ENCODE measurements at regions not wholly inside any gene's neighbourhood (a gene's known extent, or its start where the extent isn't known, plus 50 kb on each side); places are given as distances from the start of the nearest gene placed in this dataset.
"Not testable (repeated sequence)": the region's sequence is repeated elsewhere in the genome, so short reads cannot be mapped to it uniquely, and the experiment has no call there.

- DNase-seq (ENCODE audit: low spot score) = no peak
- H3K27ac ChIP-seq = no peak overlapping the region
- H3K4me3 ChIP-seq = no peak overlapping the region
- TF ChIP-seq CTCF (IDR thresholded peaks at IDR 0.05) = no peak
These were observed 186.7 kb downstream of the C9orf50 start for GRCh38 chr9:129434187-129434586.

GRCh38 chr9:129432297-129433154 is 188.4 kb downstream of the C9orf50 start:
- no peak overlapping the region for H3K4me3 ChIP-seq
- DNase-seq (ENCODE audit: low spot score) = no peak
- H3K27ac ChIP-seq = peak overlapping the region; percentile 46 to 54
- no peak for TF ChIP-seq CTCF (IDR thresholded peaks at IDR 0.05)

GRCh38 chr9:129430940-129431643 is 189.8 kb downstream of the C9orf50 start:
- Histone ChIP-seq H3K4me3 (no peak overlapping the region), H3K27ac (no peak overlapping the region)
- TF ChIP-seq CTCF (IDR thresholded peaks at IDR 0.05) = no peak
- DNase-seq (ENCODE audit: low spot score) = no peak

GRCh38 chr9:129428864-129429577 is 191.9 kb downstream of the C9orf50 start:
- DNase-seq (ENCODE audit: low spot score) = no peak
- Histone ChIP-seq H3K4me3 (no peak overlapping the region), H3K27ac (no peak overlapping the region)
- no peak for TF ChIP-seq CTCF (IDR thresholded peaks at IDR 0.05)

GRCh38 chr9:129427149-129427548 is 193.8 kb downstream of the C9orf50 start:
- no peak for TF ChIP-seq CTCF (IDR thresholded peaks at IDR 0.05)
- H3K27ac ChIP-seq = no peak overlapping the region
- no peak overlapping the region for H3K4me3 ChIP-seq
- DNase-seq (ENCODE audit: low spot score) = no peak

- H3K27ac ChIP-seq; H3K4me3 ChIP-seq; DNase-seq (ENCODE audit: low spot score): not testable (repeated sequence)
These were observed 197.1 kb downstream of the C9orf50 start for GRCh38 chr9:129423755-129424154.

- H3K4me3 ChIP-seq = no peak overlapping the region
- no peak for TF ChIP-seq CTCF (IDR thresholded peaks at IDR 0.05)
- DNase-seq (ENCODE audit: low spot score) = no peak
- no peak overlapping the region for H3K27ac ChIP-seq
These were observed 197.7 kb downstream of the C9orf50 start for GRCh38 chr9:129423216-129423615.

Data from coronary artery (tissue), 2 donors.